LNCaP clone FGC (cell line): ENCODE measurements at regions not wholly inside any gene's neighbourhood (a gene's known extent, or its start where the extent isn't known, plus 50 kb on each side); places are given as distances from the start of the nearest gene placed in this dataset.

Experiments
- DNase-seq: peaks from one replicate; pipeline ENCODE4 v3.0.0-alpha.2; 2011; ENCODE audit warnings: low read depth
- H3K4me3 ChIP-seq: 2 replicates; pipeline ENCODE4 v1.5.1; 2011; ENCODE audit warnings: mild to moderate bottlenecking, low read depth, low read length, control low read depth
- CTCF ChIP-seq: IDR thresholded peaks from 2 replicates; pipeline ENCODE4 v1.5.1; 2012; ENCODE audit warnings: mild to moderate bottlenecking; ENCODE audit not compliant: control insufficient read depth, insufficient read depth; ENCODE audit errors: extremely low read depth

GRCh38 chr5:30900367-30900766 lies 293.1 kb upstream of the CDH6 start:
- DNase-seq, result no peak
- no peak for TF ChIP-seq CTCF
- no peak overlapping the region for H3K4me3 ChIP-seq

- TF ChIP-seq CTCF, result no peak
- no peak overlapping the region for H3K4me3 ChIP-seq
- DNase-seq, result no peak
Observed at GRCh38 chr5:30894811-30895210, 298.7 kb upstream of the CDH6 start.

- no peak for DNase-seq
- no peak for TF ChIP-seq CTCF
- no peak overlapping the region for H3K4me3 ChIP-seq
Observed at GRCh38 chr5:30891660-30892059, 301.8 kb upstream of the CDH6 start.

GRCh38 chr5:30890377-30890776 lies 303.1 kb upstream of the CDH6 start:
- no peak for DNase-seq
- H3K4me3 ChIP-seq, result no peak overlapping the region
- TF ChIP-seq CTCF, result no peak

- no peak for DNase-seq
- TF ChIP-seq CTCF, result no peak
- no peak overlapping the region for H3K4me3 ChIP-seq
Observed at GRCh38 chr5:30880514-30880913, 313.0 kb upstream of the CDH6 start.

- DNase-seq, result no peak
- no peak for TF ChIP-seq CTCF
Observed at GRCh38 chr5:30879887-30880286, 313.6 kb upstream of the CDH6 start.

GRCh38 chr5:30878746-30879145 lies 314.7 kb upstream of the CDH6 start:
- no peak overlapping the region for H3K4me3 ChIP-seq
- DNase-seq, result no peak
- no peak for TF ChIP-seq CTCF

More at GRCh38 chr5:30879887-30880286, 313.6 kb upstream of the CDH6 start:
- no peak overlapping the region for H3K4me3 ChIP-seq
